SK-MEL-5 (cell line): ENCODE measurements at regions not wholly inside any gene's neighbourhood (a gene's known extent, or its start where the extent isn't known, plus 50 kb on each side); places are given as distances from the start of the nearest gene placed in this dataset.

Source experiments
- DNase-seq: peaks from one replicate; pipeline ENCODE4 v3.0.0-alpha.2; 2016; ENCODE audit warnings: low read depth, low spot score
- in situ Hi-C: cut with HindIII; loops from 2 replicates; pipeline ENCODE4 v1.10.0; 2016; ENCODE audit warnings: low sequenced_read_pairs, high pct_unique_total_duplicates, low pct_unique_long_range_greater_than_20kb

DNA sequence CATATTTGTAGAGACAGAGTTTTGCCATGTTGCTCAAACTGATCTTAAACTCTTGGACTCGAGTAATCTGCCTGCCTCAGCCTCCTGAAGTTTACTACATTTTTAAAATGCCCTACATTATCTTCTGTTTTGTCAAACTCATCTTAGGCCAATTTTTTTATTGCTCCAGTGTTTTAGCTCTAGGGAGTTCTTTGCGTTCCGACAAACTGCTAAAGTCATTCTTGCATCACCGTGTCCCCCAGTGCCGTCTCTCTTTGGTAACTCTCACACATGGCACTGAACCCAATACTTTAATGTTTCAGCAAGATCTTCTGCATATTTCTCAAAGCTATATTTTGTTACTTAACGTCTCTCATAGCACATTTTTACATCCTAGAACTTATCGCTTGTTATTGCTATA lies 440.9 kb upstream of the NRXN1 start:
- DNase-seq = no peak
- in situ Hi-C loops = no loop called here

DNA sequence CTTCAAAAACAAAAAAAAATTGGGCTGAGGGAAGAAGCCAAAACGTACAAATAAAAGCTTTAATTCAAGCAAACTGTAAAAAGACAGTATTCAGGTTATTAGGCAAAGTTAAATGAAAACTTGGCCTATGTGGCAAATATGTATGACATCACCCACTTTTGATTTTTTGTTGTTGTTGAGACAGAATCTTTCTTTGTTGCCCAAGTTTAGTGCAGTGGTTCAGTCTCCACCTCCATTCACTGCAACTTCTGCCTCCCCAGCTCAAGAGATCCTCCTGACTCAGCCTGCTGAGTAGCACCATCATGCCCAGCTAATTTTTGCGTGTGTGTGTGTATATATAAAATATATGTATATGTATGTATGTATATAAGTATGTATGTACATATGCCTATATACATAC lies 440.4 kb upstream of the NRXN1 start:
- in situ Hi-C loops = no loop called here
- no peak for DNase-seq

DNA sequence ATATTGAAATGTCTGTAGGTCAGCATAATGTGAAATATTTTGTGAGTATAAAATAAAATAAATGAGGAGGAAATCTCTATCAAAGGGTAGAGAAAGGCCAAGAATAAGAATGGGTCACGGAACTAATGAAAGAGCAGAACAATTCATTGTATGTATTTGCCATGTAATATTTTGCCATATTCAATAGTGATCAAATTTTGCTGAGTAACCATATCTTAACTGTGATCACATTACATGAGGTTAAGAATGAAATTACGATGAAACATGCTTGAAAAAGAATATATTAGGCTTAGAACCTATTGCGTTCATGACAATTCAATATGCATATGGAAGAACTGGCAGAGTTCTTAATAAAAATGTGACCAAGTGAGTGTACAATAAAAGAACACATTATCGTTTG lies 437.2 kb upstream of the NRXN1 start:
- DNase-seq = no peak
- in situ Hi-C loops = no loop called here

DNA sequence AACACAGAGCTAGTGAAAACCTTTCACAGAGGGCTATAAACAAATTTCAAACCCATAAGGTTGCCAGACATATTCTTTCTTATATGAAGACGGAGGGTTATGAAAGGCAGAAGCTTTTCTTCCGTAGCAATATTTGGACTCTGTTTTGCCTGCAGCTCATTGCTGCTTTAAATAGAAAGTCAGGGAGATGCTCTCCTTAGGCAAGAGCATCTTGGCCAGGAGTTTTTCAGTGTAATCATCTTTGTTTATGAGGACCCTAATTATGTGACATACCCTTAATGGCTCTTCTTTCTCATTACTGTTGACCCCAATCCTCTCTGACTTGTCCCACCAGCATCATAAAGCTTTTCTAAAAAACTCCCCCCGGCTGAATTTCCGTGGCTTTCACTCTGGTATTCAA lies 433.4 kb upstream of the NRXN1 start:
- DNase-seq = no peak
- in situ Hi-C loops = no loop called here

DNA sequence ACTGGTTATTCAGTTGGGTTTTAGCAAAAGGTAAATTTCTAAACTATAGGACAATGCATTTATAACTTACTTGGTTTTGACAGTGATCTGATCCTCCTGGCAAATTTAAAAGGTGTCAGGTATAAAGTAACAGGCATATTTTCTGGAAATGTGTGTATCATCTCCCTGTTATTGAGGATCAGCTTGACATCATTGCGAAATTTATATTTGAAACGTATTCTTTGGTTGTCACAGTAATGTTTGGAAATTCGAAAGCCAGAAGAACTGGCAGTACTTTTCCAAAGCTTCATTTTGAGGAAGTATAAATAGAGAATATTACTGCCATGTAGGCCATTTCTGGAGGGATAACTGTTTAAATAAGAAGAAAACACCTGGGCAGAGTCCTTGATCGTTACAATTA lies 422.2 kb upstream of the NRXN1 start:
- in situ Hi-C loops = no loop called here
- DNase-seq = no peak

DNA sequence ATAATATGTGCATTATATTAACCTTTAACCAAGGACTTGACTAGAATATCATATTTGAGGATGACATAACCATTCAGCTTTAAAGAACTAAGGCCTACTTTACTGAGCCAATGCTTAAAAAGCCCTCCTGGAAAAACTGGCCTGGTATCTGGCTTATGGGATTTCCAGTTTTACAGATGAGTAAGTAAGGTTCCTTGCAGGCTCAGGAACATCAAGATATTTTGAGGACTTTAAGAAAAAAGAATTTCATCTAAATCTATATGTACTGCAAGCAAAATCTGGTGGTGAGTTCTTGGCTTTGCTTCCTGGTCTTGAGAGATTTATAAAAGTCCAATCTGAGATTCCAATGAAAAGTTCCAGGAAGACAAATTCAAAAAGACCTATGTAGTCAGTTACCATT lies 417.0 kb upstream of the NRXN1 start:
- in situ Hi-C loops = no loop called here
- no peak for DNase-seq

DNA sequence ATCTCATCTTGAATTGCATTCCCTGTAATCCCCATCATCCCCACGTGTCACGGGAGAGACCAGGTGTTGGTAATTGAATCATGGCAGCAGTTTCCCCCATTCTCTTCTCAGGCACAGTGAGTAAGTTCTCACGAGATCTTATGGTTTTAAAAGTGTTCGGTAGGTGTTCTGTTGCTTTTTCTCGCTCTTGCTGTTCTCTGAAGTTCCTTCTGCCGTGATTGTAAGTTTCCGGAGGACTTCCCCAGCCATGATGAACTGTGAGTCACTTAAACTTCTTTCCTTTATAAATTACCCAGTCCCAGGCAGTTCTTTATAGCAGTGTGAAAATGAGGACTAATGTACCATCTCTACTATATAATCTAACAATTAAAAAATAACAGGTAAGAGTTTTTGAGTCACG lies 409.9 kb upstream of the NRXN1 start:
- DNase-seq = no peak
- in situ Hi-C loops = no loop called here

DNA sequence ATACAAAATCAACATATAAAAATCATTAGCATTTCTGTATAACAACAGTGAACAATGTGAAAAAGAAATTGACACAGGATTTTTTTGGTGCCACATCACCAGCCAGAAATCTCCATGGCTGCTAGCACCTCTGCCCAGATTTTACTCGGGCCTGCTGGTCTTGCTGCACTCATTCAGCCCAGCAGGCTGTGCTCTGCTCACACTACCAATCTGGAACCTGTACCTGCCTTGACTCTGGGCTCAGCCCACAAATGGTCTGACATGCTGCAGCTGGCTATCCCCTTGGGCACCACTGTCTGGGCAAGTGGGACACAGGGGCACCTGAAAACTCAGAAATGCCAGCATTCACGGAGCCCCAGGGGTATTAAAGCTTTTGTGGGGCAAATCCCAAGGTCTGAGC lies 392.5 kb upstream of the NRXN1 start:
- in situ Hi-C loops = no loop called here
- no peak for DNase-seq

DNA sequence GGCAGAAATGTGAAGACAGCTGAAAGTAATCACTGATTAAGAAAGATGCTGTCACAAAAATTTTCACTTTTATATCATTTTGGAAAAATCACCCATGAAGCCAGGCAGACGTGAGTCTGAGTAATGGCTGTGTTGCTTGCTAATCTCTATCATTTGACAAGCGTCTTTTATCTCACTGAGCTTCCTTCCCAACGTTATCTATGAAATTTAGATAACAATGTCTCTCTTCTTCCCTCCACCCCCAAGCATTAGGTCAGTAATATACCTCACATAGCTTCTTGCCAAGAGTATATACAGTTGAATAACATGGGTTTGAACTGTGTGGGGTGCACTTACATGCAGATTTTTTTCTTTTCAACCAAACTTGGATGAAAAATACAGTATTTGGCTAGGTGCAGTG lies 388.6 kb upstream of the NRXN1 start:
- in situ Hi-C loops = no loop called here

DNA sequence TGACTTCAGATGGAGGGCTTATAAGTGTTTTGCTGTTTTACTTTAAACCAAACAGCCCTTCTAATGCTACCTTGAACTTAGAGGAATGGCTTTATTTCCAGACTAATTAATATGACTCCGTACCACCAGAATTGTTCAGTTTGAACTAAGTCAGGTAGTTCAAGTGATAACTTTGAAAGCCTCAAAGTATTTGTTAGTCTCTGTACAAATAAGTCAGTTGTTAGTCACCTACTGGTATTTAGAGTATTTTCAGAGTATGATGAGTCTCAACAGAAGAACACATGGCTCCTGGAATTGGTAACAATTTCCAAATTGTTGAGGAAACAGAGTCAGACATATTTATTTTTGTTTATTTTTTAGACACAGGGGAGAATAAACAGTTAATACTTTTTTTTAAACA lies 381.8 kb upstream of the NRXN1 start:
- no peak for DNase-seq
- in situ Hi-C loops = no loop called here

More for the DNA sequence above, 388.6 kb upstream of the NRXN1 start:
- DNase-seq = no peak

DNA sequence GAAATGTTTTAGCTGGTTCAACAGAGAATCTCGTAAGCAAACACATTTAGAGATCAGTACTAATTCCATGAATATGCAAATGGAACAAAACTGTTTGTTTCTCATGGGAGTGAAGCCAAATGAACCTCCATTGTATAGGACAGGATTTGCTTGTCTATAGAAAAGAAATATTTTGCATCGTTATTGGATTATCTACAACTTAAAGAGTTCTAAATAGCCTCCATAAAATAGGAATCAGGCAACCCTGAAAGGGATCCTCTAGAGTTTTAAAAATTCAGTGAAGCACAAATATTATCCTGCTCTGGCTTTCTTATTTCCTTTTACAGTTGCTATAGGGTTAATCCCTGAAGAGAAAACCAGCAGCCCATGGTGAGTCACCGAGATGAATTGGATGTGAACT lies 378.4 kb upstream of the NRXN1 start:
- in situ Hi-C loops = no loop called here
- no peak for DNase-seq

DNA sequence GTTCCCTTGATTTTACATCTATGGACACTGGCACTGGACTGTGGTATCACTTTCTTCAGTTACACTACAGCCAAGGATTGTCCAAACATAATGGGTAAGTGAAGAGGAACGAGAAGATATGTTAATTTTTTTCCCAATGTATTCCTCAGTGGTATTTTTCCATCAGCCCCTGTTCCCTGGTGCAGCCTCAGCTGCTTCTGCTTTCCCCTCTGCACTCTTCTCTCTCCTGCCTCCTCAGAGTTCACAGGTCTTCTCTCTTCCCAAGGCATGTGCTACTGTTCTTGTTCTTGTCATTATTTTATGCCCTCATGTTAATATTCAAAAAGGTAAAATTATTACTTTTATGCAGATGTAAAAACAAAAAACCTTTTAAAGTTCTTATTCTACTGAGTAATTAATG lies 378.0 kb upstream of the NRXN1 start:
- DNase-seq = no peak

DNA sequence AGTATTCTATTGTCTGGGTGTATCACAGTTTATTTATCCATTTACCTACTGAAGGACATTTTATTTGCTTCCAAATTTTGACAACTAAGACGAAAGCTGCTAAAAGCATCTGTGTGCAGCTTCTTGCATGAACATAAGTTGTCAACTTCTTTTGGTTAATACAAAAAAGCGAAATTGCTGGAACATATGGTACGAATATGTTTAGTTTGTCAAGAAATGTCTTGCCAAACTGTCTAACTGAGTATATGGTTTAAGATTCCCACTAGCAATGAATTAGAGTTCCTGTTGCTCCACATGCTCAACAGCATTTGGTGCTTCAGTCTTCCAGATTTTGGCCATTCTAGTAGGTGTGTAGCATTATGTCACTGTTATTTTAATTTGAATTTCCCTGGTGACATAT lies 372.3 kb upstream of the NRXN1 start:
- in situ Hi-C loops = no loop called here
- DNase-seq = no peak

More for the DNA sequence above, 378.0 kb upstream of the NRXN1 start:
- in situ Hi-C loops = no loop called here

DNA sequence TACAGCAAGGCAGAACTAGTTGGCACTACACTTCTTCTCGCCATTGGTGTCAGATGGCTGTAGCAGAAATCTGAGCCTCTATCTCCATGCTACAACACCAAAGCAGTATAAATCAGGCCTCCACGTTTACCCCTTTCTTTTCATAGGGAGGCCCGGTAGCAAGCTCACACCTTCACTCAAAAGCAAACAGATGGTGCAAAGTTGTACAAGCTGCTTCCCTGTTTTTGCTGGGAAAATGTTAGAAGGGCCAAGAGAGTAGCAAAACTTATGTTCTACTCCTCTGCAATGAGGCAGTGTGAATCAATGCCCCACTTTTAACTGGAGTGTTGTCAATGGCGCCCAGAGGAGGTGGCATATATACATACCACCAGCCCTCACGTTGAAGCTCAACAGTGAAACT lies 369.6 kb upstream of the NRXN1 start:
- in situ Hi-C loops = no loop called here

DNA sequence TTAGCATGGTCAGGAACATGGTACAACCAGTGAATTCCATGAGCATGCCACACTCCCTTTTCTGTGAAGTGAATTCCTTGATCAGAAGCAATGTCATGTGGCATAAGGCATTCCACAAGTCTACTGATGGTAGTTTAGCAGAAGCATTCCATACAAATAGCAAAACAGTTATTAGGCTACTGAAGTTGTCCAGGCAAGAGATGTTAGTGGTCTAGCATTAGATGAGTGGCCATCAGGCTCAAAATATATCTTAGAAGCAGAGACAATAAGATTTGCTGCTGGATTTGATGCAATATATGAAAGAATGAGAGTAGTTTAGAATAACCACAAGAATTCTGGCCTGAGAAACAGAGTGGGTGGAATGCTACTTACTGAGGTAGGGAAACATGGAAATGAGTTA lies 355.3 kb upstream of the NRXN1 start:
- in situ Hi-C loops = no loop called here
- DNase-seq = no peak

More for the DNA sequence above, 369.6 kb upstream of the NRXN1 start:
- DNase-seq = no peak

DNA sequence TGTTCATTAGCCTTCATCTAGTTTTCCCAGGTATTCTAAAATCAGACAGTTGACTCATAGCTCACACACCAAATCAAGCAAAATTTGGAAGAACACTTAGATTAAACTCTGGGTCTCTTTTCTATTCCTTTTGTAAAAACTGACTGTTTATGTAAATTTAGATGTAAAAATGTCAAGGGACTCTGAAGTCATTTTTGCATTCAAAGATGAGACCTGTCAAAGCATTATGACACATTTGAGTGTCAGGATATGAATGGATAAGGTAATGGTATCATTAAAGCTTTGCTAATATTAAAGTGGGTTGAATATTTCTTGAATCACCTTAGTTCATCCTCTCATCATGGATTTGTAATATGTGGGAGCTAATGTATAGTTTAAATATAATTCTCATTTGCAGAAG lies 348.1 kb upstream of the NRXN1 start:
- no peak for DNase-seq
- in situ Hi-C loops = no loop called here

DNA sequence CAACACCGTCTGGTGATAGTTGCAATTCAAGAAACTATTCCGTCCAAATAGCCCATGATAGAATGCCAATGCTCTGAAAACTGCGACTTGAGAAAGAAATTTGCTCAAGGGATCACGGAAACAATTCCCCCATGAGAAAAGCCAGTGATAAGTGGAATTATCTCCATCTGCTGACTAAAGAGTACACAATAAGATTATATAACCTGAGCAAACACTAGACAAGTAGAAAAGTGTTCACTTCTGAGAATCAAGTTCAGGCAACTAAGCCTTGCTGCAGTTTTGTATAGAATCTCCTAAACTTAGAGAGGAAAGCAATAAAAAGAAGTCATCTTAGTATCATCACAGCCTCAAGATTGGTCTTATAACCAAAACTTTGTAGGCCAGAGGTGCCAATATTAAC lies 336.3 kb upstream of the NRXN1 start:
- DNase-seq = no peak
- in situ Hi-C loops = no loop called here

DNA sequence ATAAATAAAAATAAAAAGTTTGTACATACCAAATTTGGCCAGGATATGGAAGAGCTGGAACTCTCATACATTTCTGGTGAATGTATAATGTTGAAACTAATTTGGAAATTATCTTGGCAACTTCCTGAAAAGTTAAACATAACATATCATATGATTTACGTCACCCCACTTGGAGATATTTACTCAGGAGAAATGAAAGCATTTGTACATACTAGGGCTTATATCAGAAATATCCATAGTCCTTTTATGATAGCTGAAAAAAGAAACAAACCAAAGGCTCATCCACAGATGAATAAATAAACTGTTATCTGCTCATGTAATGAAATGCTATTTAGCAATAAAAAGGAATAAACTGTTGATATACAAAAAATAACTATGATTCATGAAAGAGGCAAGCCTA lies 318.2 kb upstream of the NRXN1 start:
- in situ Hi-C loops = no loop called here
- no peak for DNase-seq

DNA sequence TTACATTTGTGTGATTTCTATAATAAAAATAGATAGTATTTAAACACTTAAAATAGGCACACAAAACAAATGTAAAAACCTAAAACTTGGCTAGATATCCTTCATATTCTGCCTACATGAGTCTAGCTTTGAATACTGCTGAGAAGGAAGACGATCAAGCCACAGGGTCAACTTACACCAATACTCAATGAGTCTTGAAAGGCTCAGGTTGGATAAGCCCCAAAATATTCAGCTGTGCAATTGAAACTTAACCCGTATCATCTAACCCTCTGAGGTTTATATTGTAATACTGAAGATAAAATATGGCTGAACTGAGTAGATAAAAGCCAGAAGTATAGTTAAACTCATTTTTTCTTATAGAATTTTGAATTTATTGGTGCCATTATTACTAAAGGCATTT lies 313.0 kb upstream of the NRXN1 start:
- DNase-seq = no peak
- in situ Hi-C loops = no loop called here
